ENCODE measurements at regions not wholly inside any gene's neighbourhood (a gene's known extent, or its start where the extent isn't known, plus 50 kb on each side); places are given as distances from the start of the nearest gene placed in this dataset.

DNA sequence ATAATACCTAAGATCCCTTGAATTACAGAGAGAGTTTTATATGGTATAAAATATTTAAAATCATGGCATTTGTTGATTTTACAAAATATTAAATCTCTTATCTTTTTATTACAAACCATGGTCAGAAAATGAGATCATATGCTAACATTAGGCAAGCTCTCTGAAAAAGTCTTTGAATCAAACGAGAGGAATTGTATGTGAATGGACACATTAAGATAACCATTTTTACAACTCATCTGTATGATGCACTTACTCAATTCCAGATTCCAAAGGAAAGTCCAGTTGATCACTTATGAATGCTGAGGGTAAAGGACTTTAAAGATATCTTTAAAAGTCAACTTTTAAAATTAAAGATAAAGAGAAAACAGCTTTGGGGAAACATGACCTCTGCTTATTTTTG, 83.5 kb upstream of the LUZP2 start:
- TF ChIP-seq EZH2 (IDR thresholded peaks at IDR 0.05; ENCODE audit: low read length): no peak
- TF ChIP-seq, protein P1, sequence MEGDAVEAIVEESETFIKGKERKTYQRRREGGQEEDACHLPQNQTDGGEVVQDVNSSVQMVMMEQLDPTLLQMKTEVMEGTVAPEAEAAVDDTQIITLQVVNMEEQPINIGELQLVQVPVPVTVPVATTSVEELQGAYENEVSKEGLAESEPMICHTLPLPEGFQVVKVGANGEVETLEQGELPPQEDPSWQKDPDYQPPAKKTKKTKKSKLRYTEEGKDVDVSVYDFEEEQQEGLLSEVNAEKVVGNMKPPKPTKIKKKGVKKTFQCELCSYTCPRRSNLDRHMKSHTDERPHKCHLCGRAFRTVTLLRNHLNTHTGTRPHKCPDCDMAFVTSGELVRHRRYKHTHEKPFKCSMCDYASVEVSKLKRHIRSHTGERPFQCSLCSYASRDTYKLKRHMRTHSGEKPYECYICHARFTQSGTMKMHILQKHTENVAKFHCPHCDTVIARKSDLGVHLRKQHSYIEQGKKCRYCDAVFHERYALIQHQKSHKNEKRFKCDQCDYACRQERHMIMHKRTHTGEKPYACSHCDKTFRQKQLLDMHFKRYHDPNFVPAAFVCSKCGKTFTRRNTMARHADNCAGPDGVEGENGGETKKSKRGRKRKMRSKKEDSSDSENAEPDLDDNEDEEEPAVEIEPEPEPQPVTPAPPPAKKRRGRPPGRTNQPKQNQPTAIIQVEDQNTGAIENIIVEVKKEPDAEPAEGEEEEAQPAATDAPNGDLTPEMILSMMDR (optimal IDR thresholded peaks at IDR 0.05 in 1 of 3, IDR thresholded peaks at IDR 0.05 in 1 of 3, conservative IDR thresholded peaks at IDR 0.05 in 1 of 3; ENCODE audit: extremely low read depth in 1 of 3, insufficient read depth in 2 of 3, low read length in 3 of 3): no peak
